Ectodermal cell (in vitro differentiated cells): ENCODE measurements at regions not wholly inside any gene's neighbourhood (a gene's known extent, or its start where the extent isn't known, plus 50 kb on each side); places are given as distances from the start of the nearest gene placed in this dataset.

Experiments used
- H3K27ac ChIP-seq: 2 replicates; pipeline ENCODE4 v1.7.0; 2013; ENCODE audit warnings: mild to moderate bottlenecking, low read depth, low read length; ENCODE audit not compliant: insufficient read depth, poor library complexity, severe bottlenecking
- H3K27me3 ChIP-seq: 2 replicates; pipeline ENCODE4 v1.7.0; 2013; ENCODE audit warnings: mild to moderate bottlenecking, low read length; ENCODE audit not compliant: insufficient read depth, control insufficient read depth, poor library complexity, severe bottlenecking
- H3K36me3 ChIP-seq: one replicate; pipeline ENCODE4 v1.7.0; 2013; ENCODE audit warnings: low read length; ENCODE audit not compliant: control insufficient read depth, insufficient read depth
- H3K4me1 ChIP-seq: one replicate; pipeline ENCODE4 v1.7.0; 2013; ENCODE audit warnings: low read length; ENCODE audit not compliant: control insufficient read depth, insufficient read depth
- H3K4me3 ChIP-seq: 2 replicates; pipeline ENCODE4 v1.7.0; 2013; ENCODE audit warnings: low read depth, low read length, control low read depth; ENCODE audit not compliant: insufficient read depth
- H3K9me3 ChIP-seq: 2 replicates; pipeline ENCODE4 v1.7.0; 2013; ENCODE audit warnings: mild to moderate bottlenecking, low read length, moderate library complexity; ENCODE audit not compliant: control insufficient read depth
- WGBS, 2 experiments: methylation state at CpG; one replicate each; pipeline ENCODE4 v1.1.7; 2013; ENCODE audit warnings: missing lambda C conversion rate in 2 of 2; 5-methylcytosine and 5-hydroxymethylcytosine counted together

DNA sequence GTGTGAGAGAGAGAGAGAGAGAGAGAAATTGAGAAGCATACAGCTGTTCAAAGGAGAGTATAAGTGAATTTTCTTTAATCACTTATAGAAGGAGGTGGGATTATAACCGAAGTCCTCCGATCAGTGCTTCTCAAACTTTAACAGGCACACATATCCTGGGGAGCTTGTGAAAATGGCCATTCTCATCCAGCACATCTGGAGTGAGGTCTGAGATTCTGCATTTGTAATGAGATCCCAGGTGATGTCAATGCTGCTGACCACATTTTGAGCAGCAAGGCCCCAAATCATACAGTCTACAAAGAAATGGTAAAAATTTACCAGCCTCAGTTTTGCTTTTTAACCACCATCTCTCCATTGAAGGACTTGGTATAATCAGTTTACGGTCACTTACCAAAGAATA is 219.0 kb downstream of the PTEN start:
- WGBS, 2 experiments, result 88 to 91% methylated on average over 3 of the region's 3 CpGs
- Histone ChIP-seq H3K4me3 (no peak overlapping the region), H3K4me1 (no peaks in the 10 kb centered on the region), H3K27ac (no peak overlapping the region), H3K36me3 (no peaks in the 10 kb centered on the region), H3K27me3 (no peaks in the 10 kb centered on the region), H3K9me3 (no peaks in the 10 kb centered on the region)

DNA sequence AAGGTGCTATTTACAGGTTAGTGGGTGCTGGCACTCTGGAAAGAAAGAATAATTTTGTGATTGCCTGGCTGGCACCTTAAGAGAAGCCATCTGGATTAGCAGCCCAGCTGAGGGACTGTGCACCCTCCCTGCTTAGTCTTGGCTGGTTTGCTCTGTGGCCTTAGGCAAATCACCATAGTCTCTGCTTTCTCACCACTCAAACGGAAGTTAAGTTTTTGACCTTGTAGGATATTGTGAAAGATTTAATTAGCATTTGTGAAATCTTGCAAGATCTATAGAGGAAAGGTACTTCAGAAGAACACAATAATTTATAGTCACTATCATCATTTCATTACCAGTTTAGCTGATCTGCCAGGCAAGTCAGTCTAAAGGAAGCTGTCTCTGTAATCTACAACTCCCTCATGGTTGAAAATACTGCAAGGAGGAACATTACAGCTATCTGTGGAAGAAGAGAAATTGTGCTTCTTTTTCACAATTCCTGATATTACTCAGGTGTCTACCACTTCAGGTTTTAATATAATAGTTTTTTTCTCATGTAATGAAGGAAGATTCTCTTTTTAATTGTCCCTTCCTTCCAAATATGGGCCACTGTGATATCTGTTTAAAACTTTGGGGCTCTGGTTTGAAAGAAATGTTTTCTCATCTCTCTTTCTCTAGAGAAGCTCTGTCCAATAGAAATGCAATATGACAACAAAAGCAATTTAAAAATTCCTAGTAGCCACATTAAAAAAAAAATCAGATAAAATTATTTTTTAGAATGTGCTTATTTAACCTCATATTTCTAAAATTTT is 219.6 kb downstream of the PTEN start:
- H3K36me3 ChIP-seq, result no peaks in the 10 kb centered on the region
- no peak overlapping the region for H3K27ac ChIP-seq
- H3K9me3 ChIP-seq, result no peaks in the 10 kb centered on the region
- H3K4me3 ChIP-seq, result no peak overlapping the region
- WGBS, 2 experiments, result 80% methylated on average over 1 of the region's 1 CpG; no CpG with 5 or more reads in 1 of the 2 experiments
- H3K4me1 ChIP-seq, result no peaks in the 10 kb centered on the region
- no peaks in the 10 kb centered on the region for H3K27me3 ChIP-seq

DNA sequence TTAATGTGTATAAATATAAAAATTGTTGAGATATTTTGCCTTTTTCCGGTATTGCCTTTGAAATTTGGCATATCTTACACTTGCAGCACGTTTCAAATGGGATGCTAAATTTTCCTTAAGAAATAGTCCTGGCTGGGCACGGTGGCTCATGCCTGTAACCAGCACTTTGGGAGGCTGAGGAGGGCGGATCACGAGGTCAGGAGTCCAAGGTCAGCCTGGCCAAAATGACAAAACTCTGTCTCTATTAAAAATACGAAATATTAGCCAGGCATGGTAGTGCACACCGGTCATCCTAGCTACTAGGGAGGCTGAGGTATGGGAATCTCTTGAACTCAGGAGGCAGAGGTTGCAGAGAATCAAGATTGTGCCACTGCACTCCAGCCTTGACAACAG is 220.2 kb downstream of the PTEN start:
- Histone ChIP-seq H3K27me3 (no peaks in the 10 kb centered on the region), H3K9me3 (no peaks in the 10 kb centered on the region), H3K4me3 (no peak overlapping the region), H3K4me1 (no peaks in the 10 kb centered on the region), H3K27ac (no peak overlapping the region), H3K36me3 (no peaks in the 10 kb centered on the region)
- 94% methylated on average over 7 of the region's 7 CpGs for whole genome bisulfite sequencing, 2 experiments

DNA sequence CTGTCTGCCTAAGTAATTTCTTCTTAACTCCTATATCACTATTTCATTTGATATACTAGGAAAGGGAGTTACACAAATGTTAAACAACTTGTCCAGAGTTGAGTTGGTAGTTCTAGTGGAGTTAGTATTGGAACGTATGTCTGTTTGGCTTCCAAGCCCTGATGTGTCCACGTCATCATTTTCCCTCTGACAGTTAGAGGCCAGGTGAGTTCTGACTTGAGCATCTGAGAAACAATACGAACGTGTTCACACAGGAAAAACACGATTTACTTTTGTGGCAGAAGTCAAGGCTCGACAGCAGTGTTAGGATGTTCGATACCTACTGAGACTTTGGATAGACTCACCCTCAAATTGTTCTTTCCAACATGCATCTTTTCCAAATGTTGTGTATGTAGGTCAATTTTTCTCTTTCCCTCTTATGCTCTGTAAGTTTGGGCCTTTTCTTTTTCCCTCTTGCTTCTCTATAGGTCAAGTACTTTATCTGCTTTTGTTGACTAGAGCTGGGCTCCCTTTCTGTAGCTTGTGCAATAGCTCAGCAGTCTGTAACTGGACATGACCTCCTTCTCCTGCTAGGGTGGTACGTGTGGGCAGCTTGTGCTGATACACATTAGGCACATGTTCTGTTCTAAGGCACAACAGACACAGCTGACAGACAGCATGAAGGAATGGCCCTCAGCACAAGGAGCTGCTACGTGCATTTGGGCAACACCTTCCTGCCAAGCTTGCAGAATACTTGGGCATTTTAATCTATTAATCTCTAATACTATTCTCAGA is 222.9 kb downstream of the PTEN start:
- Histone ChIP-seq H3K9me3 (no peaks in the 10 kb centered on the region), H3K4me3 (no peak overlapping the region), H3K27me3 (no peaks in the 10 kb centered on the region), H3K36me3 (no peaks in the 10 kb centered on the region), H3K4me1 (no peaks in the 10 kb centered on the region), H3K27ac (no peak overlapping the region)
- 96% methylated on average over 9 of the region's 9 CpGs for WGBS, 2 experiments

DNA sequence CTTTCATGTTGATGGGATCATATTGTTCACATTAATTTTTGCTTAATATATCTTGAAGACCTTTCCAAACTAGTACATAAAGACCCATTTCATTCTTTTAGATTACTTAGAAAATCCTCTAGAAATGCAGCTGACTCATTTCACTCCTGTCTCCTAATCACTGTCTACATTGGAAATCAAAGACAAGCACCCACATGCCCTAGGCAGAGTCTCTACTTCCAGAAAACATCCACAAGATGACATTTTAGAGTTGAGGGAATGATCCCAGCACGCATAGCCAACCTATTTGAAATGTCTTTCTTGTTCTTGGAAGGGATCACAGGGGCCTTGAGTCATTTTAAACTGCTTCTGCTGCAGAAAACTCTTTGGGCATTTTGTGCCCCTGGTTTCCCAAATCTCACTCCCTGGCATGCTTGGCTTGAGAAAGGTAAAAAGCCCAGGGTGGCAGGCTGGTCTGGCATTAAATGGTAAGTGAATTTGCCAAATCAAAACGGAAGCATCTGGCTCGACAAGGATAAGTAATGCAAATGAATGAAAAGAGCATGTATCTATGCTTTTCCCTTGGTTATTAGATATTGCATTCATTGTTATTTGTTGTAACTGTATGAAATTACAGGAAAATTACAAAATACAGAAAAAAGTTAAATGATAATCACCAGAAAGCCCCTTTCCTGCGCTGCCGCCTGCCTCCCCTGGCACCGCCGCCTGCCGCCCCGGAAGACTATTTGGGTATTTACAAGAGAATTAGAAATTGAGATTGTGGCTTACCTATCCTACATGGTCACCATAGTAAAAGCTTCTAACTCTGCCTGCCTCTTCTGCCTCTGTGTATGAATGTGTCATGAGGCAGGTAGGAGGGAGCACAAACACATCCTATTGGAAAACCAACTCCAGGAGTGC is 225.3 kb downstream of the PTEN start:
- H3K27ac ChIP-seq, result no peak overlapping the region
- no peaks in the 10 kb centered on the region for H3K9me3 ChIP-seq
- H3K27me3 ChIP-seq, result no peaks in the 10 kb centered on the region
- H3K4me3 ChIP-seq, result no peak overlapping the region
- H3K4me1 ChIP-seq, result no peaks in the 10 kb centered on the region
- 89 to 98% methylated on average over 3 to 9 of the region's 9 CpGs for WGBS, 2 experiments
- no peaks in the 10 kb centered on the region for H3K36me3 ChIP-seq

DNA sequence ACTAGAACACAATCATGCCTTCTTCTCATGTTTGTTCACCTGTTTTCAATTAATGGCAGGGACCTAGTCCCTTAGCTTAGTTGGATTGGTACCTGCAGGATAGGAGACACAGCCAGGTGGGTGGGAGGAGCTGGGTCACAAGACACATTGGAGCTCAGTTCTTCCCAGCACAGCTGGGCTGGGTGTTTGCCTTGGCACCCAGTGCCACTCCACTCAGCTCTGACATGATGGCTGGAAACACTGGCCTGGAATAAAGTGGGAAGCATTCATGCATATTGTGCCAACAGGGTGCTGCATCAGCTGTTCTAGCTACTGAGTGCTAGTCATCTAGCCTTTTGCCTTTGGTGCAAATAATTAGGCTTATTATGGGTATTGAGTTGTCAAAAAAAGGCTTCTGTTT is 226.1 kb downstream of the PTEN start:
- Histone ChIP-seq H3K27ac (no peak overlapping the region), H3K4me3 (no peak overlapping the region), H3K36me3 (no peaks in the 10 kb centered on the region), H3K27me3 (no peaks in the 10 kb centered on the region), H3K9me3 (no peaks in the 10 kb centered on the region), H3K4me1 (no peaks in the 10 kb centered on the region)

DNA sequence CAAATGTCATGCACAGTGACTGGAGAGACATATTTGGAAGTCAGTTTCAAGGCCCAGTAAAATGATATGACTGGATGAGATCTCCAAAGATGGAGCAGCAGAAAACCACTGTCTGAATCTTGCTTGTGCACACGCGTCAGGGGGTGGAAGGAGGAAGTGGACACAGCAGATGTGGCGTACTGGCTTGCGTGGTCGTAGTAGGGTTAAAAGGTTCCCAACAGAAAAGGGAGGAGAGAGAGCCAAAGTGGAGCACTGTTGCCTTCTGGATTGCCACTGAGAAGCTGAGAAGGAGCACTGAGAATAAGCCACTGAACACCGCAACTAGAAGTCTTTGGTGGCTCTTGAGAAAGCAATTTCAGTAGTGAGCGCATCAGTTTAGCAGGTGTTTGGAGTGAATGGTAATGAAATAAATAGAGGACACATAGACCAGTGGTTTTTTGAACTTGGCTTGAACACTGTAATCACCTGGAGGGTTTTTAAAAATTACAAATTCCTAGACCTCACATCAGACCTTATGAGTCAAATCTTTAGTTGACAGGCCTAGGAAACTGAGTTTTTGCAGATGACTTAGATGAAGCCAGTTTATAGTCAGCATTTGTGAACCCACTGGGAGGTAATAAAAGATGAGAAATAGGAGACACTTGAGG is 227.3 kb downstream of the PTEN start:
- no peak overlapping the region for H3K4me3 ChIP-seq
- no peaks in the 10 kb centered on the region for H3K27me3 ChIP-seq
- H3K36me3 ChIP-seq, result no peaks in the 10 kb centered on the region
- H3K9me3 ChIP-seq, result no peaks in the 10 kb centered on the region
- H3K27ac ChIP-seq, result no peak overlapping the region
- 93 to 96% methylated on average over 7 of the region's 7 CpGs for WGBS, 2 experiments
- no peaks in the 10 kb centered on the region for H3K4me1 ChIP-seq

DNA sequence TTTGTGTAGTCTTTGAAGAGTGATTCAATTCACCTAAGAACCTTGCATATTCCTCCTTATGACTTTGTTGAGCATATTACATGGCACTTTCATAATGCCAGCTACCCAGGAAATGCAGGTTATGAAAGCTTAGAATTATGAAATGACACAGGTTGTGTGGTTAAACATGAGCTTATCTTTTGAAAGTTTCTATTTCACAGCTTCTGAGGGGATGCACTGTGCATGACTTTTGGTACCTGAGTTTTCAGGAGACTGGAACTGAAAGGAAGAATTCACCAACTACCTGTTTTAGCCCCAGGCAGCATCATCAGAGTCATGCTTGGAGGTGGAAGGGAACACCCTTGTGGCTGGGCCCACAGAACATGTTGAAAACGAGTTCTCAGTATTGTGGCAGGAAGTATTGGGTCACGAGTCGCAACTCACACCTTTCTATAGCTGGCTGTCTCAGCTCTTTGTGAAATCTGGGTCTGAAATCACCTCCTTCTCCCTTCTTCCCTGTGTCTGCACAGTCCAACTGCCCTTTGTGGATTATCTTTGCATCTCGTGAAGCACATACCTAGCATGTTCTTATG is 228.2 kb downstream of the PTEN start:
- Histone ChIP-seq H3K36me3 (no peaks in the 10 kb centered on the region), H3K27me3 (no peaks in the 10 kb centered on the region), H3K27ac (no peak overlapping the region), H3K9me3 (no peaks in the 10 kb centered on the region), H3K4me1 (no peaks in the 10 kb centered on the region), H3K4me3 (no peak overlapping the region)
- WGBS, 2 experiments, result 87 to 91% methylated on average over 4 of the region's 4 CpGs

DNA sequence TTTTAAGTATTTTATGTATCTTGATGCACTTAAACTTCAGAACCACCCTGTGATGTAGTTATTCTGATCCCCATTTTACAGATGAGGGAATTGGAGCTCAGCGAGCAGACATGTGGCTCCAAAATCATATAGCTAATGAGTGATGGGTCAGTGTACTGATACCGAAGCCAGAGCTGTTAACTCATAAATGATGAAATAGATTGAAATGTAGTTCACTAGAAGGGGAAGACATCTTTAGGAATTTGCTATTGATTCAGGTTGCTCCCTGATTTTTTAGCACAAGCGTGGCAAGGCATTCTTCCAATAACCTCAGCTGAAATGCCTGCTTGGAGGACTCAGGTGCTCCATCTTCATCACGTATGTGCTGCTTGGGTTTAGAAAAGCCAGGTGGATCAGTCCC is 228.8 kb downstream of the PTEN start:
- Histone ChIP-seq H3K36me3 (no peaks in the 10 kb centered on the region), H3K27ac (no peak overlapping the region), H3K4me3 (no peak overlapping the region), H3K4me1 (no peaks in the 10 kb centered on the region), H3K27me3 (no peaks in the 10 kb centered on the region), H3K9me3 (no peaks in the 10 kb centered on the region)
- WGBS, 2 experiments, result 94 to 95% methylated on average over 4 of the region's 4 CpGs
